NB4 (cell line): ENCODE measurements at regions not wholly inside any gene's neighbourhood (a gene's known extent, or its start where the extent isn't known, plus 50 kb on each side); places are given as distances from the start of the nearest gene placed in this dataset.
"Not testable (repeated sequence)": the region's sequence is repeated elsewhere in the genome, so short reads cannot be mapped to it uniquely, and the experiment has no call there.

Experiments used
- DNase-seq: peaks from one replicate; pipeline ENCODE4 v3.0.0; 2010; ENCODE audit warnings: low read depth
- H3K4me3 ChIP-seq: one replicate; pipeline ENCODE4 v1.5.1; 2011; ENCODE audit warnings: mild to moderate bottlenecking, low read depth, low read length, moderate library complexity
- CTCF ChIP-seq: IDR thresholded peaks from one replicate; pipeline ENCODE4 v1.5.1; 2012; ENCODE audit warnings: low read depth, low read length
- MAX ChIP-seq: IDR thresholded peaks from 2 replicates; pipeline ENCODE4 v1.6.1; 2011; ENCODE audit warnings: low read depth, low read length
- MYC ChIP-seq: IDR thresholded peaks from 2 replicates; pipeline ENCODE4 v1.6.1; 2011; ENCODE audit warnings: low read depth, low read length
- POLR2A ChIP-seq: IDR thresholded peaks from 2 replicates; pipeline ENCODE4 v1.6.1; 2011; ENCODE audit warnings: mild to moderate bottlenecking; ENCODE audit not compliant: insufficient read length; ENCODE audit errors: extremely low read depth

- DNase-seq, result no peak
- TF ChIP-seq POLR2A (no peak), MYC (no peak), MAX (no peak)
- H3K4me3 ChIP-seq, result no peak overlapping the region
These were observed 146.4 kb upstream of the FGF10 start for GRCh38 chr5:44535621-44536020.

- DNase-seq, result no peak
- TF ChIP-seq POLR2A (no peak), CTCF (no peak), MYC (no peak), MAX (no peak)
- no peak overlapping the region for H3K4me3 ChIP-seq
These were observed 143.8 kb upstream of the FGF10 start for GRCh38 chr5:44532981-44533380.

DNA sequence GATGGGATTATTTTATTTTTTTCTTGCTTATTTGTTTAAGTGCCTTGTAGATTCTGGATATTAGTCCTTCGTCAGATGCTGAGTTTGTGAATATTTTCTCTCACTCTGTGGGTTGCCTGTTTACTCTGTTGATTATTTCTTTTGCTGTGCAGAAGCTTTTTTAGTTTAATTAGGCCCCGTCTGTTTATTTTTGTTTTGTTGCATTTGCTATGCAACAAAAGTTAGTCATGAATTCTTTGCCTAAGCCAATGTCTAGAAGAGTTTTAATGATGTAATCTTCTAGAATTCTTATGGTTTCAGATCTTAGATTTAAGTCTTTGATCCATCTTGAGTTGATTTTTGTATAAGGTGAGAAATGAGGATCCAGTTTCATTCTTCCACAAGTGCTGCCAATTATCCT is 142.5 kb upstream of the FGF10 start:
- not testable (repeated sequence) for H3K4me3 ChIP-seq, DNase-seq

DNA sequence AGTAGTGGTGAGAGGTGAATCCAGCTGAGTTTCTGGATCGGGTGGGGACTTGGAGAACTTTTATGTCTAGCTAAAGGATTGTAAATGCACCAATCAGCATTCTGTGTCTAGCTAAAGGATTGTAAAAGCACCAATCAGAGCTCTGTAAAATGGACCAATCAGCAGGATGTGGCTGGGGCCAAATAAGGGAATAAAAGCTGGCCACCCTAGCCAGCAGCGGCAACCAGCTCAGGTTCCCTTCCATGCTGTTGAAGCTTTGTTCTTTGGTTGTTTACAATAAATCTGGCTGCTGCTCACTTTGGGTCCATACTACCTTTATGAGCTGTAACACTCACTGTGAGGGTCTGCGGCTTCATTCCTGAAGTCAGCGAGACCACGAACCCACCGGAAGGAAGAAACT is 141.6 kb upstream of the FGF10 start:
- not testable (repeated sequence) for H3K4me3 ChIP-seq, DNase-seq

GRCh38 chr5:44511596-44511995 is 122.4 kb upstream of the FGF10 start:
- no peak for TF ChIP-seq MYC
- no peak for TF ChIP-seq MAX
- no peak for TF ChIP-seq CTCF
- TF ChIP-seq POLR2A, result no peak
- DNase-seq, result no peak
- H3K4me3 ChIP-seq, result no peak overlapping the region

DNA sequence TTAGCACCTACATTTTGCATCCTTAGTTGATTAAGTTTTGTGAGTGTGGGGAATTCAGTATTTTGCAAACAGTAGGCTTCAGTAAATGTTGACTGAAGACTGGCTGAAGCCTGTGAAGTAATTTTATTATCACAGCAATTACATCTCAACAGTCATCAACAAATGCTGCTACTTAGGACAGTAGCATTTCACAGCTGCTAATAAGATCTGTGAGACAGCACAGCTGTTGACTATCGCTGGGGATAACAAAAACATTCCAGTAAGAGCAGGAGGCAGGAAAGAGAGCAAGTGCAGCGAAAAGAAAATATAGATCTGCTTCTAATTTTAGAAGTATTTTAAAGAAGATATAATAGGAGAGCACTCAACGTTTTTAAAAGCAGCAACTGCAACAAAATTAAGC is 117.3 kb upstream of the FGF10 start:
- no peak overlapping the region for H3K4me3 ChIP-seq
- no peak for DNase-seq
- no peak for TF ChIP-seq CTCF
- no peak for TF ChIP-seq MAX
- TF ChIP-seq MYC, result no peak
- no peak for TF ChIP-seq POLR2A

GRCh38 chr5:44499381-44499780 is 110.2 kb upstream of the FGF10 start:
- TF ChIP-seq CTCF (no peak), MAX (no peak), MYC (no peak), POLR2A (no peak)
- H3K4me3 ChIP-seq, result no peak overlapping the region
- no peak for DNase-seq
